AG10803 (cell line): ENCODE measurements at regions not wholly inside any gene's neighbourhood (a gene's known extent, or its start where the extent isn't known, plus 50 kb on each side); places are given as distances from the start of the nearest gene placed in this dataset.

Experiments
- DNase-seq: peaks from one replicate; pipeline ENCODE4 v3.0.0; 2010; ENCODE audit warnings: low read depth
- H3K4me3 ChIP-seq: 2 replicates; pipeline ENCODE4 v1.5.1; 2011; ENCODE audit warnings: mild to moderate bottlenecking, low read length, control low read depth
- CTCF ChIP-seq: conservative IDR thresholded peaks from 2 replicates; pipeline ENCODE4 v1.5.1; 2011; ENCODE audit warnings: mild to moderate bottlenecking, low read length, control low read depth, inconsistent platforms

- H3K4me3 ChIP-seq: no peak overlapping the region
- TF ChIP-seq CTCF: no peak
- no peak for DNase-seq
Observed at GRCh38 chr13:99847318-99847750, 124.2 kb downstream of the ZIC5 start.

- TF ChIP-seq CTCF: no peak
- no peak overlapping the region for H3K4me3 ChIP-seq
- no peak for DNase-seq
Observed at GRCh38 chr13:99845161-99845874, 126.2 kb downstream of the ZIC5 start.

- no peak for DNase-seq
Observed at GRCh38 chr13:99844421-99844820, 127.1 kb downstream of the ZIC5 start.

GRCh38 chr13:99843872-99844271 is 127.7 kb downstream of the ZIC5 start:
- no peak for DNase-seq
- no peak overlapping the region for H3K4me3 ChIP-seq
- TF ChIP-seq CTCF: no peak

More at GRCh38 chr13:99844421-99844820, 127.1 kb downstream of the ZIC5 start:
- TF ChIP-seq CTCF: no peak
- H3K4me3 ChIP-seq: no peak overlapping the region

GRCh38 chr13:99842405-99842804 is 129.2 kb downstream of the ZIC5 start:
- TF ChIP-seq CTCF: no peak
- no peak overlapping the region for H3K4me3 ChIP-seq
- DNase-seq: no peak

- H3K4me3 ChIP-seq: no peak overlapping the region
- TF ChIP-seq CTCF: no peak
- no peak for DNase-seq
Observed at GRCh38 chr13:99836291-99836690, 135.3 kb downstream of the ZIC5 start.

- no peak for DNase-seq
- no peak overlapping the region for H3K4me3 ChIP-seq
- no peak for TF ChIP-seq CTCF
Observed at GRCh38 chr13:99835442-99835841, 136.1 kb downstream of the ZIC5 start.
